NCI-H1092 (cell line): ENCODE measurements at regions not wholly inside any gene's neighbourhood (a gene's known extent, or its start where the extent isn't known, plus 50 kb on each side); places are given as distances from the start of the nearest gene placed in this dataset.
"Not testable (repeated sequence)": the region's sequence is repeated elsewhere in the genome, so short reads cannot be mapped to it uniquely, and the experiment has no call there.

Experiments
- DNase-seq: peaks from one replicate; lab custom pipeline; 2025; lab: John Stamatoyannopoulos, UW

- DNase-seq, result no peak
These were observed 81.4 kb upstream of the ACSL1 start for GRCh38 chr4:184907216-184907615.

GRCh38 chr4:184907810-184908209 lies 82.0 kb upstream of the ACSL1 start:
- DNase-seq, result no peak

- DNase-seq, result no peak
These were observed 85.5 kb upstream of the ACSL1 start for GRCh38 chr4:184911310-184911709.

DNA sequence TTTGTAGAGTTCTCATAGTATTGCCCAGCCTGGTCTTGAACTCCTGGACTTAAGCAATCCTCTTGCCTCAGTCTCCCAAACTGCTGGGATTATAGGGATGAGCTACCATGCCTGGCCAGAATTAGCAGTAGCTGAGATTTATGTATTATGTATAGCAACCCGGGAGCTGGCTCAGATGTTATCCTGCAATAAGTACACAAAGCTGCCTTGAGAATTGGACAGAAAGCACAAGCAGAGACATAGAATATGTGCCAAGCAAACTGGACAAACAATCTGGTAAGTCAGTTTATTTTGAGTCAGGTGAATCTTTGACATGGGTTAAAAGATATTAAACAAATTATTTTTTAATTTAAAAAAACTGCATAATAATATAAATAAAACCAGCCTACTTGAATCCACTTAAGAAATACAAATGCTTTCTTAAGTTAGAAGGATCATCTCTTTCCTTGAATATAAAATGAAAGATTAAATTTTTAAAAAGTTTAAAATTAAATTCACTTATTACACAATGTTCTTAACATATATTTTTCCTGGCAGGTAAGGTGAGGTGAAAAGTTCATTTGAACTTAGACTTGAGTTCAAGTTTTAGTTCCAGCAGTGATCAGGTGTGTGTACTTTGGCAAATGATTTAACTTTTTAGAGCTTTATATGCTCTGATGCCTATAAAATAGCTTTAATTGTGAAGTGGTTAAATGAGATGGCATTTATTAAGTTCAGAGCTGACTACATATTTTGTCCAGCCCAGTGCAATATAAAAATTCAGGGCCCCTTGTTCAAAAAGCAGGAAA lies 87.8 kb upstream of the ACSL1 start:
- no peak for DNase-seq

- DNase-seq, result not testable (repeated sequence)
These were observed 93.0 kb upstream of the ACSL1 start for GRCh38 chr4:184918799-184919198.

GRCh38 chr4:184921456-184921855 lies 95.7 kb upstream of the ACSL1 start:
- no peak for DNase-seq

DNA sequence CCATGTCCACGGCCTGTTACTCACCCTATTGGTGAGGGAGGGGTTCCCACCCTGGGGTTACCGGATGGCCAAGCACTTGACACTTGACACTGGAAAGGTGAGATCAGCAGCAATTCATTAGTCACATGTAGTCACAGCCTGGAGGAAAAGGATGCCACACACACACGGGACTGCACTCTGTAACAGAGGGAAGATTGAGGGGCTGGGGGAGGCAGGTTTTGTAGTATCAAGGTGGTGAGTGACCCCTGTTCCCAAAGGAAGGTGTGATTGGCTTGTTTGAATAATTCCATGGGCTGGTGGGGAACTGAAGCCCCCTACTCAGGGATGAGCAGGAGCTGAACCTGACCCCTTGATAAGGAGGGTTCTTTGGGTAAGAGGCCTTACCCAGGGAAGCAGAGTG lies 96.0 kb upstream of the HELT start:
- no peak for DNase-seq

GRCh38 chr4:184924516-184924915 lies 93.8 kb upstream of the HELT start:
- no peak for DNase-seq

- no peak for DNase-seq
These were observed 88.8 kb upstream of the HELT start for GRCh38 chr4:184929476-184929875.

DNA sequence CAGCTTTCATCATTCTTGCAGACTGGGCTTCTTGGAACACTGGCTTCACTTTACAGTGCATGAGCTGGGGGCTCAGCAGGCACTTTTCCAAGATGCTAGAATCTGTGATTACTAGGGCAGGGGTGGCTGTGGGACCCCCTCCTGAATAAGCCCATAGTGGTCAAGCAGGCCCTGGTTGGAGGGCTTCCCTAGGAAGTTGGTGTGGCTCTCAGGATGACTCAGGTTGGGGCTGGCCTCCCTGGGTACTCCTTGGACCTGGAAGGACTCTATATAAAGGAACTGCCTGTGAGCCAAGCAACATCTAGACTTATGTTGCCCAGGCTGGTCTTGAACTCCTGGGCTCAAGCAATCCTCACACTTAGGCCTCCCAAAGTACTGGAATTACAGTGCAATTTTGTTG lies 88.3 kb upstream of the HELT start:
- DNase-seq, result no peak

GRCh38 chr4:184932343-184932742 lies 85.9 kb upstream of the HELT start:
- no peak for DNase-seq

GRCh38 chr4:184933311-184933710 lies 85.0 kb upstream of the HELT start:
- no peak for DNase-seq

GRCh38 chr4:184934184-184934583 lies 84.1 kb upstream of the HELT start:
- no peak for DNase-seq

DNA sequence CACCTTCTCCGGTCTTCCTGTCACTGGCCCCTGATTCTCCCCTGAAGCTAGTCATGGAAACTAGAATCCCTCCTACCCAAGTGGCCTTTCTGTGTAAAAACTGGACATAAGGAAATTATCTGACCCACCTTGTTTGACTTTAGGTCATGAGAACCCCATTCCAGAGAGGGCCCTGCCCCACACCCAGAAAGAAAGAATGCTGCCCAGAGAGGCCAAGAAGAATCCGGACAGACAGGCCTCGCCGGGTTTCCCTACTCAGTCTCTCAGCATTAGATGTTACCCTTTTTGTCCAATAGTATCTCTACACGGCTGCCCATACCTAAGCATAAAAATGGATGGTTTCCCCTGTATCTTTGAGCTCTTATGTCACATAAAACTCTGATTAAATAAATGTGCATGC lies 83.3 kb upstream of the HELT start:
- DNase-seq, result no peak

GRCh38 chr4:184936071-184936470 lies 82.2 kb upstream of the HELT start:
- no peak for DNase-seq

DNA sequence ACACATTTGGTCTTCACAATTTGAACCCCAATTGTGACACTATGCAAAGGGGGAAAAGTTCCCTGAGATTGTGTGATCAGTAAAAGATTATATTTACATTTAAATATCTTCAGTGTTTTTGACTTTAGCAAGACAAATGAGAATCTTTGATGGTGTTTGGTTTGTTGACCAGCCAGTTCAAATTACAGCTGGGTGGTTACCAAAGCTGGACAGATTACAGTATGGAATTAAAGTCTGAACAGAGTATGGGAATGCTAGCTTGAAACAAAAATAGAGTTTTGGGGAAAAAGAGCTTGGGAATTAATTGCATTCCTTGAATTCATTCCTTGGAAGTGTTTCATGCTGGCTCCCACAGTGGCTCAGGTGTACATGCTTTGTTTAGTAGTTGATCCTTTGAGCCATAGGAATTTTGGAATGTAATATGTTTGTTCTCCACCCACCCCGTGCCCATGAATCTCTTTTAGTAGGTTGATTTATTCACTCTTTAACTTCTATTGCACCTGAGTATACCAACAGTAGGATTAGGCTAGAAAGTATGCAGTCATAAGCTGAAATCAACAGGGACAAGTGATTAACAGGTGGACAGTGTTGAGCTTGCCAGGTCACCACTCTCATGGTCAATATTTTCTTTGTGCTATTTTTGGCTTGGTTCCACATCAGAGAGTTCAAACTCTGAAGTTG lies 81.1 kb upstream of the HELT start:
- no peak for DNase-seq

DNA sequence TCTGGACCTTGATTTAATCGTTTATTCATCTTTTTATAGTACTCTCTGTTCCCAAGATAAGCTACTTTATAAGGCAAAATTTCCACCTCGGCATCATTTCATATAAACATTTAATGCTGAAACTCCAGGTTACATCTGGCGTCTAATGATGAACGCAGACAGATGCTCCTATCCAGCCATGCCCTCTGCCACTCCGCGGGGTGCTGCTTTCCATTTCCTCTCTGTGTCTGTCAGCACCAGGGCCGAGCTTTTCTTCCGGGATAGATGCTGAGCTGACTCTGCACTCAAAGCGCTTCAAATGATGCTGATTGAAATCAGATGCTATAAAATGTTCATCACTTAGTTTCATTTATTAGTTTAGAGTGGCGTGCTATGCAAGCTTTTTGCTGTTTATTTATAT lies 80.5 kb upstream of the HELT start:
- peak; percentile 20 for DNase-seq

- DNase-seq, result no peak
These were observed 79.4 kb upstream of the HELT start for GRCh38 chr4:184938871-184939270.

DNA sequence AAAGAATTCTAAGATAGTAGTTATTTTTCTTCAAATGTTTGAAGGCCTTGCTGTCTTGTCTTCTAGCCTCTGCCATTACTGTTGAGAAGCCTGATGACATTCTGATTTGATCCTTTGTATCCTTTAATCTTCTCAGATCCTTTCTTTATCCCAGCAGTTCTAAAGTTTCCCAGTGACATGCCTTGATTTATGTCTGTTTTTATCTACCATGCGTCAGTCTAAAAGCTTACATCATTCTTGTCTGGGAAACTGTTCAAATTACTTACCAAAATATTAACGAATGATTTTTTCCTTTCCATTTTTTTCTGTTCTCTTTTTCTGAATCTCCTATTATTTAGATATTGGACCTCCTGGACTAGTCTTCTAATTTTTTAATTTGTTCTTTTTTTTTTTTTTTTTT lies 78.3 kb upstream of the HELT start:
- DNase-seq, result no peak

DNA sequence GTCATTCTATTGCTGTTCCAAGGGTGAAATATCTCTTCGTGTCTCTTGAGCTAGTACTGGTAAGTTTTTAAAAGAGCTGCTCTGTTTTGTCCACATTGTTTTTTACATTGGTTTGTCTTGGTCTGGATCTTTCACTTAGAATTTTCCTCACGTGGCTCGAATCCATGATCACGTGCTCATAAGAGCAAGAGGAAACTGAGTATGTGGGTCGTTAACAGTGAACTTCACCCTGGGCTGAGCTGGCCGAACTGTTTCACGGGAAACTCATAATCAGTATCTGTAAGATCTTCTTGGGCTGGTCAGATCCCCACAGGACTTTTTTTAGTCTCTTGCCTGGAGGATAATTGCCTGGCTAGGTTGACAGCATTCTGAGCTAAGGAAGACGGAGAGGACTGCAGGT lies 77.8 kb upstream of the HELT start:
- DNase-seq, result no peak

DNA sequence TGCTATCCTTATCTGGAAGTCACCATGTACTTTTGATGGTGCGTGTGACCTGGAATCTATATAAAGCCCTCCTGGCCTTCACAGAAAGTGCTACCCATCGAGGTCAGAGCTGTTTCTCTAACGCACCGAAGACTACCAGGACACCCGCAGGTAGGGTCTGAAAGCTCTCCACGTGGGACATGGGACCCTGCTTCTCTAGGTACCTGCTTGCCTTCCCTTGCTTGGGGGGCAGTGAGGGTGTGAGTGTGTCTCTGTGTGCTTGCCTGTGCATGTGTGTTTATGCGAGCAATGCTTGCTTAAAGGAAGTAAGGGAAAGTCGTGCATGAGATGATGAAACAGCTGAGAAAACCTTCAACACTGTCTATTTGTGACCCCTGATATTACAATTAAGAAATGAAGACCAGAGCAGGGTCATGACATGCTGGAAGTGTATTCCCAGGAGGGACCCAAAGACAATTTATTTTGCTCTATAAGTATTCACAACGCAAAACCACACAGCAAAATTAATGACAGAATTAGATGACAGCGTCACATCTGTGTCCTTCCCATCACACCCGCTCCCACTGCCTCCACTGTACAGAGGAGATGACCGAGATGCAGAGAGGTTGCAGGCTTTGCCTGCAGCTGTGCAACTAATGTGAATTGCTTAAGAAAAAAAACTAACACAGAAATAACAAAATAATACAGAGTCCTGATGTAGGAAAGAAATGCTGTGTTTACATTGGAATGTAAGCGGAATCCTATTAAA lies 76.4 kb upstream of the HELT start:
- DNase-seq, result no peak

DNA sequence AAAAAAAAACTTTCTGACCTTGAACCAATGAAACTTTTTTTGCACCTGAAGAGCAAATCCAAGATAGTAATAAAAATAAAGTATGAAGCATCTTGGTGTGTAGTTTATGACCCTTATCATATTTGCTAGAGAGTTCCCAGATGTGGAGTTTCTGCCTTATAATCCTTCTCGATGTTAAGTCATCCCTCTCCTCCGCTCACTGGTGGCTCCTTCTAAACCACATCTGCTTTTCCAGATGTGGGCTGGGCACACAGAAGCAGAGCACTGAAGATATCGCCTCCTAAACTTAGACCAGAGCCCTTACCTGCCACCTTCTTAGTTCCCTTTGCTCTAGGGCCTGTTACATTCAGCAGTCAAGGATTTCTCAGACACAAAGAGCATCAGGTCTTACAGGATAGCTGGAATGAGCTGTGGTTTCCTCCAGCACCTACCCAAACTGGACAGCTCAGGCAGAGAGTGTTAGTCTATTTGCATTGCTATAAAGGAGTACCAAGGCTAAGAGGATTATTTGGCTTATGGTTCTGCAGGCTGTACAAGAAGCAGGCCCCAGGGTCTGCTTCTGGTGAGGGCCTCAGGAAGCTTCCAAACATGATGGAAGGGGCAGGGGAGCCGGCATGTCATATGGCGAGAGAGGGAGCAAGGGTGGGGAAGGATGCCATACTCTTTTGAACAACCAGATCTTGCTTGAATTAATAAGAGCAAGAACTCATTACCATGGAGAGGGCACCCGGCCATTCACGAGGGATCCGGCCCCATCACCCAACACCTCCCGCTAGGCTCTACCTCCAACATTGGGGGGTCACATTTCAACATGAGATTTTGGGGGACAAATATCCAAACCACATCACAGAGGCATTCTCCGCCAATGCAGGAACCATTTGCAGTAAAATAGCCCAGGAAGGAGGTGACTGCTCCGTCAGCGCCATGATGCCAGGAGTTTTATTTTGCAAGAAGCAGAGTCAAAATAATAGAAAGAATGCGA lies 75.6 kb upstream of the HELT start:
- DNase-seq, result no peak
